HG02970 (cell line): ENCODE measurements at regions not wholly inside any gene's neighbourhood (a gene's known extent, or its start where the extent isn't known, plus 50 kb on each side); places are given as distances from the start of the nearest gene placed in this dataset.
"Not testable (repeated sequence)": the region's sequence is repeated elsewhere in the genome, so short reads cannot be mapped to it uniquely, and the experiment has no call there.

Experiments
- ATAC-seq: cut with Tn5 transposase; IDR thresholded peaks from one replicate; pipeline ENCODE4 v1.9.1; 2021; ENCODE audit warnings: mild to moderate bottlenecking, moderate library complexity, moderate number of reproducible peaks; ENCODE audit not compliant: unreplicated experiment, low FRiP score

DNA sequence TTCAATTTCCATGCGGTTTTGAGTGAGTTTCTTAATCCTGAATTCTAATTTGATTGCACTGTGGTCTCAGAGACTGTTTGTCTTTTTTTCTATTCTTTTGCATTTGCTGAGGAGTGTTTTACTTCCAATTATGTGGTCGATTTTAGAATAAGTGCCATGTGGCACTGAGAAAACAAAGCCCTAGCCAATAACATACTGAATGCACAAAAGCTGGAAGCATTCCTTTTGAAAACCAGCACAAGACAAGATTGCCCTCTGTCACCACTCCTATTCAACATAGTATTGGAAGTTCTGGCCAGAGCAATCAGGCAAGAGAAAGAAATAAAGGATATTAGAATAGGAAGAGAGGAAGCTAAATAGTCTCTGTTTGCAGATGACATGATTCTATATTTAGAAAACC is 66.7 kb upstream of the SLITRK5 start:
- ATAC-seq = not testable (repeated sequence)

DNA sequence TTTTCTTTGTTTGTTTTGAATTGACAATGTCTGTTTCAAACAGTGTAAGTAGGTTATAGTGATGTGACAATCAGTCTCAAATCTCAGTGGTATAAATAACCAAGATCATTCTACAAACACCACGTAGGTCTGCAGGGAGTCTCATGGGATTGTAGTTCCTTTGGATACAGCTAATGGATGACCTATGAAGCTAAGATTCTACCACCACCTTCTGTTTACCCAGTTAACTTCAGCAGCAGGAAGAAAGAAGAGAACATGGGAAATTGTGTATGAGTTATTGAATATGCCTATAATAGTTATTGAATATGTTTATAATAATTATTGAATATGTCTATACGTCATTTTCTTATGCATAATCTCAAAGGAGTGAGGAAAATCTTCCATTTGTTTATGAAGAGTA is 63.9 kb upstream of the SLITRK5 start:
- ATAC-seq = no peak

DNA sequence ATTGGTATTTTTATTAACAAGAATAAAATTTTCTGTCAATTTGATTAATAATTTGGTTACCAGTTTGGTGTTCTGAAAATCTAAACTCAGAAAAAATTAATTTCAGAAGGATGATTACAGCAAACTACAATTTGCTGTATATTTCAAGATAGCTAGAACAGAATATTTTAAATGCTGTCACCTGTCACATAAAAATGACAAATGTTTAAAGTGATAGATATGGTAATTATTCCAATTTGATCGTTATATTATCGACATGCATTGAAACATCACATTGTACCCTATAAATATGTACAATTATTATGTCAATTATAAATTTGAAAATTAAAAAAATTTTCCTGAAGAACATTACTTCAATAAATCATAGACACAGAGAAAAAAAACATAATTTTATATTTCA is 56.9 kb upstream of the SLITRK5 start:
- no peak for ATAC-seq
